Neural progenitor cell (in vitro differentiated cells): ENCODE measurements at regions not wholly inside any gene's neighbourhood (a gene's known extent, or its start where the extent isn't known, plus 50 kb on each side); places are given as distances from the start of the nearest gene placed in this dataset.

Source experiments
- DNase-seq: peaks from one replicate; pipeline ENCODE4 v3.0.0-alpha.2; 2016; ENCODE audit warnings: low spot score
- H2AFZ ChIP-seq: fragments of 200-600 bp; sonication (generic); replicated peaks from 2 replicates; pipeline ENCODE4 v1.6.1; 2016; ENCODE audit warnings: antibody characterized with exemption
- H3F3A ChIP-seq: fragments of 200-600 bp; sonication (generic); 2 replicates; pipeline ENCODE4 v1.6.1; 2016; ENCODE audit warnings: antibody characterized with exemption, low read depth
- H3K27ac ChIP-seq: fragments of 200-600 bp; sonication (generic); 2 replicates; pipeline ENCODE4 v1.5.1; 2016; ENCODE audit warnings: mild to moderate bottlenecking
- H3K27me3 ChIP-seq: fragments of 200-600 bp; sonication (generic); 2 replicates; pipeline ENCODE4 v1.6.1; 2016; ENCODE audit warnings: mild to moderate bottlenecking, moderate library complexity
- H3K36me3 ChIP-seq: fragments of 200-600 bp; sonication (generic); 2 replicates; pipeline ENCODE4 v1.5.1; 2016
- H3K4me1 ChIP-seq: fragments of 200-600 bp; sonication (generic); 2 replicates; pipeline ENCODE4 v1.6.1; 2016; ENCODE audit warnings: mixed run types
- H3K4me2 ChIP-seq: fragments of 200-600 bp; sonication (generic); 2 replicates; pipeline ENCODE4 v1.6.1; 2016
- H3K4me3 ChIP-seq: fragments of 200-600 bp; sonication (generic); 2 replicates; pipeline ENCODE4 v1.5.1; 2016
- H3K79me2 ChIP-seq: fragments of 200-600 bp; sonication (generic); 2 replicates; pipeline ENCODE4 v1.6.1; 2016; ENCODE audit warnings: low read depth
- H3K9ac ChIP-seq: fragments of 200-600 bp; sonication (generic); 2 replicates; pipeline ENCODE4 v1.6.1; 2016
- H3K9me3 ChIP-seq: fragments of 200-600 bp; sonication (generic); 2 replicates; pipeline ENCODE4 v1.5.1; 2016; ENCODE audit warnings: low read depth
- H4K20me1 ChIP-seq: fragments of 200-600 bp; sonication (generic); 2 replicates; pipeline ENCODE4 v1.6.1; 2016; ENCODE audit warnings: low read depth
- H3K27ac Mint-ChIP-seq: 3 replicates; pipeline ENCODE4 v1.8.0; 2021; ENCODE audit warnings: mixed read lengths
- H3K27me3 Mint-ChIP-seq: 2 replicates; pipeline ENCODE4 v1.8.0; 2022; ENCODE audit warnings: low read depth, mild to moderate bottlenecking, inconsistent platforms, moderate library complexity, mixed read lengths; ENCODE audit not compliant: insufficient read depth
- H3K36me3 Mint-ChIP-seq: 3 replicates; pipeline ENCODE4 v1.8.0; 2021; ENCODE audit warnings: mixed read lengths
- H3K4me1 Mint-ChIP-seq: 3 replicates; pipeline ENCODE4 v1.8.0; 2021; ENCODE audit warnings: mixed read lengths
- H3K4me3 Mint-ChIP-seq: 3 replicates; pipeline ENCODE4 v1.8.0; 2021; ENCODE audit warnings: mild to moderate bottlenecking, moderate library complexity, mixed read lengths
- H3K9me3 Mint-ChIP-seq: 3 replicates; pipeline ENCODE4 v1.8.0; 2020; ENCODE audit warnings: mixed read lengths
- CTCF ChIP-seq: fragments of 200-600 bp; sonication (generic); IDR thresholded peaks from 2 replicates; pipeline ENCODE4 v1.5.1; 2017; ENCODE audit warnings: antibody characterized with exemption, mild to moderate bottlenecking
- EZH2 ChIP-seq: fragments of 200-600 bp; sonication (generic); IDR thresholded peaks from 2 replicates; pipeline ENCODE4 v1.6.1; 2017; ENCODE audit warnings: antibody characterized with exemption, mild to moderate bottlenecking, moderate library complexity
- EZH2phosphoT487 ChIP-seq: fragments of 200-600 bp; sonication (generic); IDR thresholded peaks from 2 replicates; pipeline ENCODE4 v1.6.1; 2017; ENCODE audit warnings: antibody characterized with exemption

GRCh38 chr7:67683628-67684027, 687.0 kb downstream of the TYW1 start:
- TF ChIP-seq EZH2, result no peak
- no peak for TF ChIP-seq CTCF
- TF ChIP-seq EZH2phosphoT487, result no peak
- Histone ChIP-seq H4K20me1 (no peaks in the 10 kb centered on the region), H3K27me3 (no peaks in the 10 kb centered on the region), H3K9ac (no peak overlapping the region), H3F3A (no peaks in the 10 kb centered on the region), H3K4me2 (no peak overlapping the region), H3K79me2 (no peaks in the 10 kb centered on the region), H2AFZ (no peak overlapping the region), H3K4me3 (no peak overlapping the region), H3K27ac (no peak overlapping the region), H3K9me3 (no peaks in the 10 kb centered on the region), H3K36me3 (no peaks in the 10 kb centered on the region), H3K4me1 (no peaks in the 10 kb centered on the region)
- no peaks in the 10 kb centered on the region for H3K9me3 Mint-ChIP-seq
- H3K4me3 Mint-ChIP-seq, result no peak overlapping the region
- H3K4me1 Mint-ChIP-seq, result no peaks in the 10 kb centered on the region
- no peaks in the 10 kb centered on the region for H3K36me3 Mint-ChIP-seq
- H3K27me3 Mint-ChIP-seq, result peaks cover 4% of the 10 kb centered on the region
- DNase-seq, result no peak
- no peak overlapping the region for H3K27ac Mint-ChIP-seq

GRCh38 chr7:67690700-67691099, 694.1 kb downstream of the TYW1 start:
- Histone ChIP-seq H3F3A (no peaks in the 10 kb centered on the region), H3K27ac (no peak overlapping the region), H3K79me2 (no peaks in the 10 kb centered on the region), H3K27me3 (no peaks in the 10 kb centered on the region), H3K4me3 (no peak overlapping the region), H2AFZ (no peak overlapping the region), H3K9ac (no peak overlapping the region), H3K4me2 (no peak overlapping the region), H3K4me1 (no peaks in the 10 kb centered on the region), H4K20me1 (no peaks in the 10 kb centered on the region), H3K9me3 (no peaks in the 10 kb centered on the region), H3K36me3 (no peaks in the 10 kb centered on the region)
- no peaks in the 10 kb centered on the region for H3K36me3 Mint-ChIP-seq
- no peak for DNase-seq
- no peaks in the 10 kb centered on the region for H3K27me3 Mint-ChIP-seq
- H3K4me3 Mint-ChIP-seq, result no peak overlapping the region
- peaks cover 2% of the 10 kb centered on the region for H3K9me3 Mint-ChIP-seq
- H3K27ac Mint-ChIP-seq, result no peak overlapping the region
- H3K4me1 Mint-ChIP-seq, result no peaks in the 10 kb centered on the region
- no peak for TF ChIP-seq EZH2phosphoT487
- no peak for TF ChIP-seq EZH2
- no peak for TF ChIP-seq CTCF

GRCh38 chr7:67692425-67692824, 695.8 kb downstream of the TYW1 start:
- H3F3A ChIP-seq, result no peaks in the 10 kb centered on the region
- no peaks in the 10 kb centered on the region for H3K9me3 ChIP-seq
- Mint-ChIP-seq H3K27ac (no peak overlapping the region), H3K4me3 (no peak overlapping the region), H3K27me3 (no peaks in the 10 kb centered on the region), H3K36me3 (no peaks in the 10 kb centered on the region), H3K4me1 (peaks cover 9% of the 10 kb centered on the region), H3K9me3 (peaks cover 2% of the 10 kb centered on the region)
- no peak overlapping the region for H3K4me3 ChIP-seq
- no peak overlapping the region for H2AFZ ChIP-seq
- no peaks in the 10 kb centered on the region for H4K20me1 ChIP-seq
- DNase-seq, result no peak
- H3K36me3 ChIP-seq, result no peaks in the 10 kb centered on the region
- TF ChIP-seq CTCF, result no peak
- no peak overlapping the region for H3K27ac ChIP-seq
- no peaks in the 10 kb centered on the region for H3K27me3 ChIP-seq
- no peak overlapping the region for H3K9ac ChIP-seq
- no peak overlapping the region for H3K4me2 ChIP-seq
- H3K4me1 ChIP-seq, result no peaks in the 10 kb centered on the region
- no peaks in the 10 kb centered on the region for H3K79me2 ChIP-seq

- no peaks in the 10 kb centered on the region for H3K36me3 ChIP-seq
- H3K27ac Mint-ChIP-seq, result no peak overlapping the region
- peaks cover 2% of the 10 kb centered on the region for H3K27me3 Mint-ChIP-seq
- H3K27ac ChIP-seq, result no peak overlapping the region
- H3K4me2 ChIP-seq, result no peak overlapping the region
- H3K36me3 Mint-ChIP-seq, result no peaks in the 10 kb centered on the region
- no peaks in the 10 kb centered on the region for H3K9me3 Mint-ChIP-seq
- no peaks in the 10 kb centered on the region for H3K79me2 ChIP-seq
- no peak overlapping the region for H3K4me3 Mint-ChIP-seq
- H3K4me3 ChIP-seq, result no peak overlapping the region
- no peak for TF ChIP-seq EZH2
- TF ChIP-seq EZH2phosphoT487, result no peak
- TF ChIP-seq CTCF, result no peak
- H2AFZ ChIP-seq, result no peak overlapping the region
- no peaks in the 10 kb centered on the region for H3K9me3 ChIP-seq
- no peak for DNase-seq
- peaks cover 13% of the 10 kb centered on the region for H3K4me1 Mint-ChIP-seq
- H3K4me1 ChIP-seq, result no peaks in the 10 kb centered on the region
- no peaks in the 10 kb centered on the region for H3K27me3 ChIP-seq
- H4K20me1 ChIP-seq, result no peaks in the 10 kb centered on the region
- no peak overlapping the region for H3K9ac ChIP-seq
- no peaks in the 10 kb centered on the region for H3F3A ChIP-seq
Measured at GRCh38 chr7:67696124-67696523, 699.5 kb downstream of the TYW1 start.
